GM19025 (cell line): ENCODE measurements at regions not wholly inside any gene's neighbourhood (a gene's known extent, or its start where the extent isn't known, plus 50 kb on each side); places are given as distances from the start of the nearest gene placed in this dataset.

Experiments
- ATAC-seq: cut with Tn5 transposase; IDR thresholded peaks from one replicate; pipeline ENCODE4 v1.9.1; 2021; ENCODE audit warnings: mild to moderate bottlenecking, low read depth, moderate library complexity; ENCODE audit not compliant: unreplicated experiment

GRCh38 chr2:6310256-6311215 lies 555.2 kb downstream of the CMPK2 start:
- ATAC-seq = no peak

GRCh38 chr2:6312367-6312766 lies 553.3 kb downstream of the CMPK2 start:
- no peak for ATAC-seq

- no peak for ATAC-seq
These were observed 551.3 kb downstream of the CMPK2 start for GRCh38 chr2:6314218-6314960.

- ATAC-seq = no peak
These were observed 540.1 kb downstream of the CMPK2 start for GRCh38 chr2:6325616-6326015.

DNA sequence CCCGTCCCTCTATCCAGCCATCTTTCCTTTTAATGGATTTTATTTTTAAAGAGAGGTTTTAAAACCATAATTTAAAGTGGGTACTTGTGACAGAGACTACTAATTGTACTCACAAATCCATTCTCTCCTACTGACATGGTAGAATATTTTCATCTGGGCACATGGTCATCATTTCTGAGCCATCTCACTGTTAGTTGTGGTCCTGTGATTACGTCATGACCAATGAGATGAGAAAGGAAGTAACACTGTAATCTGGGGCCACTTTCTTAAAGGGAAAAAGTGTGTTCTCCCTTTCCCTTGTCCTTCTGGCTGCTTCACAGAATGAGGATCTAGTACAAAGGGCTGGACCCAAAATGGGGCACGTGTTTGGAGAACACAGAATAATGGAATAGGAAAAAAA lies 538.7 kb downstream of the CMPK2 start:
- no peak for ATAC-seq

DNA sequence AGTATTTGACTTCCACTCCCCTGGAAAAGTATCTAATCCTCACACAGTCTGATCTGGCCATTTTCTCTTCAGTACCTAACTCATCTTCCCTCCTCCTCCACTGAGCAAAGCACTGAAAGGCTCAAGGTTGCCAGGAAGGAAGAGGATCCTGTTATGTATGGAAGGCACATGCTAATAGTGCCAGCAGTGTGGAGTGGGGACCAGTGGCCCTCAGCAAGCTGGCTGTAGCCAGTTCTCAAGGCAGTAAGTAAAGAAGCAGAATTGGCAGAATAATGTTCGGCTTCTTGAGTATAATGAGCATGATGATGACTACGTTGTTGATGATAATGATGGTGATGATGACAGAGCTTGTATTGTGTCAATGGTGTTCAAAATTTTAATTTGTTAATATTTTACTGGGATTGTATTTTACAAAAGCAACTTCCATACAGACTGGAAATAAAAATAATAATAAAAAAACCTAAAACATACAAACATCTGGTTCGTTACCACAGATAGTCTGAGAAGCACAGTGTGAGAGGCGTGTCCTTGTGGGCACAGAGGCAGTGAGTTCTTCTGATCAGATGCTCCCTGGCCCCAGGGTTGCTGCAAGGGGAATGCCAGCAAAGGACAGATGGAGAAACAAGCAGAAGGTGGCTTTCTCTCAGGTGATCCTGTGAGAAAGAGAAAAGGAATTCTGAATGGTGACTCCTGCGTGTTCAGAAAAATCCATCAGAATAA lies 528.8 kb downstream of the CMPK2 start:
- no peak for ATAC-seq

DNA sequence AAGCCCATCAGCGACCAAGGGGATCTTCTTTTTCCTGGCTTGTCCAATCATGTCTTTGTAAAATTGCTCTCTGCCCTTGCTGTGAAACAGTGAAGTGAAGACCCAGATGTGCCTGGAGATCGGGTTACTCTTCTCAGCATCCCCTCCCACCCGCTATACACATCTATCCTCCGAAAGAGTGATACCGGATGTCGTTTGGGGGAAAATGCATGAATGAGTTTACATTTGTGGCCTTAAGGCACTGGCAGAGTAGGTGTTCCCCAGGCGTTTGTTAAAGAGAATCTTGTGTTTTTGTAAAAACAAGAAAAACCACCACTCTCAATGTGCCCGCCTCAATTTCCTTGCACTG lies 528.3 kb downstream of the CMPK2 start:
- no peak for ATAC-seq

GRCh38 chr2:6341588-6342129 lies 524.0 kb downstream of the CMPK2 start:
- no peak for ATAC-seq

GRCh38 chr2:6342273-6342920 lies 523.3 kb downstream of the CMPK2 start:
- no peak for ATAC-seq

- ATAC-seq = no peak
These were observed 522.6 kb downstream of the CMPK2 start for GRCh38 chr2:6343076-6343475.

DNA sequence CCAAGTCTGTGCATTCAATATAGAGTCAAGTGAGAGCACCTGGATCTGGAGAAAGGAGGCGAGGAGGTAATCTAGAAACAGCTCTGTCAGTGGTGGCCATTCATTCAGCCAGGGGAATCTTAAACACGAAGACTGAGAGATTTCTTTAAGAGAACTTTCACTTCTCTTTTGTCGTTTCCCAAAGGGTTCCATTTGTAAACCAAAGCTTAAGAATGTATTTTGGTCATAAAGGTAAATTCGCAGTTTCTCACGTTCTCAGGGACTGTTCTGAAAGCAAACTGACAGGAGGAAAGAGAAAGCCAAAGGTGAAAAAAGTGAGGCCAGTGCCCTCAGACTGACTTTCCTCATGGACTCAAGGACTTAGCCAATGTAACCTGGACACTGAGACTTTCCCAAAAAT lies 513.5 kb downstream of the CMPK2 start:
- peak; percentile 85 for ATAC-seq

DNA sequence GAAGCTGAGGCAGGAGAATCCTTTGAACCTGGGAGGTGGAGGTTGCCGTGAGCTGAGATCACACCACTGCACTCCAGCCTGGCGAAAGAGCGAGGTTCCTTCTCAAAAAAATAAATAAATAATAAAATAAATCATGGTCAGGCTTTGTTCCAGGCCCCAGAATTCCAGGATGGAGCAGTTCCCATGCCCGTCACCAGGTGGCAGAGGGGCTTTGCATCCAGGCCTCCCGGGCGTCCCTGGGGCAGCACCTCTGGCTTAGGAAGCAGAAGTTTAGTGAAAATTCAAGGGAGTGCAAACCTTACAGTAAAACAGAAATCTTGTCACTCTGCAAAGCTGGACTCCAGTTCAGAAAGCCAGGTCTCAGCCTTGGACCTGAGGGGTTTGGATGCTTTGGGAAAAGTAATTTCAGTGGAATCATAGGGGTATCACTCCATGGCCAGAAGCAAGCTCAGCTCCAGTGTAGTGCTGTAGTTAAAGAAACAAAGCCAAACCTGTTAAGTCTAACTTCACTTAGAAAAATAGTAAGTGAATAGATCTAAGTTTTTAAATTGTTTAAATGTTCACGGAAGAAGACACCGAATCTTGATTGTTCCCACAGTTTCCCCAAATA lies 512.7 kb downstream of the CMPK2 start:
- ATAC-seq = no peak

DNA sequence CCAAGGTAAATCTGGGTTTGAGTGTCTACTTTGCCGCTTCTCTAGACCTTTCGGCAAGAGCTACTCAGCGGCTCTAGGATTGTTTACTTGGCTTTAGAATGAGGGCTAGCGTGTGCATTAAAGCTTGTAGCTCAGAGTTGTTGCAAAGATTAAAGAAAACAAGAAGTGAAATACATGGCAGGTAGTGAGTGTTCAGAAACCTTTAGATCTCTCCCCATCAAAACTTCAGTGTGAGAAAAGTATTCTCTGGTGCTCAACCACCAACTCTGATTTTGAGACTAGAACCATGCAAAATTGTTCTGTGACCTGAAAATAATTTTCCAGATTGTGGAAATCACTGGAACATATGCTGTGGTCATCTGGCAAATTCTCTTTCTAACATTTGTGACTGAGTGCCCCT lies 512.0 kb downstream of the CMPK2 start:
- ATAC-seq = no peak

DNA sequence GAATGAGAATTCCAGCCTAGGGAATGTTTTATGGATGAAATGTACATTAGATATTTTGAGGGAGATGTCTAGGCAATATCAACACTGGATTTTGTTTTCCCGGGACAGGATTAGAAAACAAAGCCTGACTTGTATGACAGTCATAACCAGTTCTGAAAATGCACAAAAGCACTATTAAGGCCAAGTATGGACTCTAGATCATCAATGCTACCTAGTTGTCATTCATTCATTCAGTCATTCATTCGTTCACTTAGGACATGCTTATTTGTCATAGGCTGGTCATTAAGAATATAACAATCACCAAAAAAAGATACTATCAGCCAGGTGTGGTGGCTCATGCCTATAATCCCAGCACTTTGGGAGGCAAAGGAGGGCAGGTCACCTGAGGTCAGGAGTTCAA lies 511.2 kb downstream of the CMPK2 start:
- no peak for ATAC-seq

GRCh38 chr2:6355886-6356761 lies 509.6 kb downstream of the CMPK2 start:
- no peak for ATAC-seq

GRCh38 chr2:6358546-6358945 lies 507.2 kb downstream of the CMPK2 start:
- no peak for ATAC-seq

DNA sequence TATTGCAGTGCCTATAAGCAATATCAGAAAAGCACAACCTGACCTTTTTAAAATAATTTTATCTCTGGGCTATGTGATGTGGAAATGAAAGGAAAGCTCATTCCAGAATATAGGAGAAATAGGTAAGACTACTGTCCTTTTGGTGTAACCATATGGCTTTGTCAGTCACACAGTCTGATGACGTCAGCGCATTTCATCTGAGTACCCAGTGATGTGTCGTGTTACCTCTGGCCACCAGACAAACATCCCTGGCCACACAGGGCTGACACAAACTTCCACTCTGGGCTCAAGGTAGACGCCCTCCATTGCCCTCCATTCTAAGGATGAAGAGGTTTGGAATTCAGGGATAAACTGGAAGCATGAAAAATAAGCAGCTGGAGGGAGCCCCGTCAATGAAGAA lies 506.7 kb downstream of the CMPK2 start:
- ATAC-seq = no peak

DNA sequence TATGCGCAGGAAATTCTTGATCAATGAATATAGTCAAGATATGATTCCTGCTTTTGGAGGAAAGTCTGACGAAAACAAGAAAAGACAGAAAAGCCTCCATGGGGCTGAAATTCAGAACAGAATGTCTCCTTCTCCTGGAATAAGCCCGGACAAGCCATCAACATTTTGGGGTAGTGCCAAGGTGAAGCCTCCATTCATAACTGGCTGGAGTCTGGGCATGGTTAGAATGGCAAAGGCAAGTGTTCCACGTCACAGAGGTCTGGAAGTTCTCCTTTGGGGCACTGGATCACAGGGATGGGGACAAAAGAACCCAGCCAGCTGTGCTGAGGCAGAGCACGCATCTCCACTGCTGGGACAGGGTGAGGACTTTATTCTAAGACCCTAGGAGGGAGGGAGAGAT lies 505.7 kb downstream of the CMPK2 start:
- no peak for ATAC-seq
